ENCODE measurements at regions not wholly inside any gene's neighbourhood (a gene's known extent, or its start where the extent isn't known, plus 50 kb on each side); places are given as distances from the start of the nearest gene placed in this dataset.
"Not testable (repeated sequence)": the region's sequence is repeated elsewhere in the genome, so short reads cannot be mapped to it uniquely, and the experiment has no call there.

DNA sequence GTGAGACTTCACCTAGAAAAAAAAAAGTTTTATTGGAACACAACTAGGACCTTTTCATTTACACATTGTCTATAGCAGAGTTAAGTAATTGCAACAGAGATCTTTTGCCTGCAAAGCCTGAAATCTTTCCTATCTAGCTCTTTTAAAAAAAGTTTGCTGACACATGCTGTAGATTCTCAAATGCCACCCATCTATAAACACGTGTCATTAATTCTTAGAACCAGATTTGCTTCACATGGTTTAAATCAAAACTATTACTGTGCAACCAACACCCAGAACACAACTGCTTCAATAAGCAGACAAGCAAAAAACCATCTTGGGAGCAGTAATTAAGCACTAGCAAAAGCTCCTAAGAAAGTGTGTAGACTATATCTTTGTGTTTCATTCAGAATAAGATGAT lies 55.0 kb downstream of the OXSM start:
- DNase-seq (no peak), ATAC-seq (no peak)
- Histone ChIP-seq H3K27ac (no peak overlapping the region), H3K4me1 (no peaks in the 10 kb centered on the region), H3K4me3 (no peak overlapping the region), H3K27me3 (ENCODE audit: low read depth) (no peaks in the 10 kb centered on the region), H3K9me3 (no peaks in the 10 kb centered on the region), H3K36me3 (no peaks in the 10 kb centered on the region)
- intact Hi-C loops (cut with DNase I): no loop called here
- TF ChIP-seq CTCF (IDR thresholded peaks at IDR 0.05): no peak

GRCh38 chr3:25846282-25846681 lies 56.4 kb downstream of the OXSM start:
- Histone ChIP-seq H3K27ac (no peak overlapping the region), H3K9me3 (no peaks in the 10 kb centered on the region), H3K4me1 (no peaks in the 10 kb centered on the region), H3K4me3 (no peak overlapping the region), H3K27me3 (ENCODE audit: low read depth) (no peaks in the 10 kb centered on the region), H3K36me3 (no peaks in the 10 kb centered on the region)
- no peak for TF ChIP-seq CTCF (IDR thresholded peaks at IDR 0.05)
- intact Hi-C loops (cut with DNase I): no loop called here
- ATAC-seq (no peak), DNase-seq (no peak)

DNA sequence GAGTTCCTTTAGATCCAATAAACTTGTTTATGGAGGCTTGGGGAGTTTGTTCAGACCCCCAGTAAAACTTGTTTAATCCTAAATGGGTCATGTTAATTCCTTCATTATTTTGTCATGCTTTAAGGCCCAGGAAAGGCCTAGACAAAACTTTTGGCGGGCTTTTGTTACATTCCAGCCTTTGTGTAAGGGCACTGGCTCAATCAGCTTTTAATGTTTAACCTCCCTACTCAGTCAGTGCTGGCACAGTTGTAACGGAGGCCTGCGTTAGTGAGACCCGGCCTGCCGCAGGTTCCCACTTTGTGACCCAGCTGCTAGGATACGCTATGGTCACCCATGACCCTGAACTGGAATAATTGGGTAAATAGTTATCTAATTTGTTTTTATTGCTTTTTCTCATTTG lies 59.2 kb downstream of the OXSM start:
- TF ChIP-seq CTCF (IDR thresholded peaks at IDR 0.05): no peak
- Histone ChIP-seq H3K4me3 (no peak overlapping the region), H3K27me3 (ENCODE audit: low read depth) (no peaks in the 10 kb centered on the region), H3K4me1 (no peaks in the 10 kb centered on the region), H3K27ac (no peak overlapping the region), H3K9me3 (no peaks in the 10 kb centered on the region), H3K36me3 (no peaks in the 10 kb centered on the region)
- no peak for DNase-seq
- ATAC-seq: no peak
- intact Hi-C loops (cut with DNase I): no loop called here

- Histone ChIP-seq H3K27me3 (ENCODE audit: low read depth) (no peaks in the 10 kb centered on the region), H3K4me3 (no peak overlapping the region), H3K27ac (no peak overlapping the region), H3K4me1 (peaks cover 6% of the 10 kb centered on the region), H3K36me3 (no peaks in the 10 kb centered on the region), H3K9me3 (no peaks in the 10 kb centered on the region)
- intact Hi-C loops (cut with DNase I): no loop called here
- ATAC-seq (no peak), DNase-seq (no peak)
- TF ChIP-seq CTCF (IDR thresholded peaks at IDR 0.05): no peak
Measured at GRCh38 chr3:25849641-25850385, 59.9 kb downstream of the OXSM start.

- intact Hi-C loops (cut with DNase I); H3K4me1 ChIP-seq; H3K9me3 ChIP-seq; H3K36me3 ChIP-seq; H3K4me3 ChIP-seq; ATAC-seq; H3K27me3 ChIP-seq (ENCODE audit: low read depth); DNase-seq; H3K27ac ChIP-seq: not testable (repeated sequence)
Measured at GRCh38 chr3:25851693-25852259, 61.9 kb downstream of the OXSM start.

- no peak for TF ChIP-seq CTCF (IDR thresholded peaks at IDR 0.05)
- H3K4me1 ChIP-seq: peaks cover 6% of the 10 kb centered on the region
- DNase-seq (no peak), ATAC-seq (peak; percentile 78 to 93)
- H3K36me3 ChIP-seq: no peaks in the 10 kb centered on the region
- intact Hi-C loops (cut with DNase I): no loop called here
- H3K9me3 ChIP-seq: no peaks in the 10 kb centered on the region
- H3K27me3 ChIP-seq (ENCODE audit: low read depth): no peaks in the 10 kb centered on the region
- no peak overlapping the region for H3K4me3 ChIP-seq
- H3K27ac ChIP-seq: peak overlapping the region; percentile 18
Measured at GRCh38 chr3:25854214-25854613, 64.3 kb downstream of the OXSM start.
